Parathyroid adenoma (tissue), 2 donors: ENCODE measurements at regions not wholly inside any gene's neighbourhood (a gene's known extent, or its start where the extent isn't known, plus 50 kb on each side); places are given as distances from the start of the nearest gene placed in this dataset.
"Not testable (repeated sequence)": the region's sequence is repeated elsewhere in the genome, so short reads cannot be mapped to it uniquely, and the experiment has no call there.

Experiments used
- H2AFZ ChIP-seq: fragments of 300-600 bp; sonication (generic); one replicate; pipeline ENCODE4 v1.7.0; 2017; ENCODE audit warnings: antibody characterized with exemption, mild to moderate bottlenecking
- H3K27ac ChIP-seq: fragments of 300-600 bp; sonication (generic); one replicate; pipeline ENCODE4 v1.7.0; 2017
- H3K27me3 ChIP-seq: fragments of 300-600 bp; sonication (generic); one replicate; pipeline ENCODE4 v1.7.0; 2017; ENCODE audit warnings: low read length; ENCODE audit not compliant: control insufficient read depth, insufficient read depth
- H3K36me3 ChIP-seq: fragments of 300-600 bp; sonication (generic); one replicate; pipeline ENCODE4 v1.7.0; 2017; ENCODE audit warnings: low read length; ENCODE audit not compliant: control insufficient read depth, insufficient read depth
- H3K4me1 ChIP-seq: fragments of 300-600 bp; sonication (generic); one replicate; pipeline ENCODE4 v1.7.0; 2017; ENCODE audit warnings: control low read depth
- H3K4me2 ChIP-seq: fragments of 300-600 bp; sonication (generic); one replicate; pipeline ENCODE4 v1.7.0; 2017; ENCODE audit warnings: low read length
- H3K4me3 ChIP-seq: fragments of 300-600 bp; sonication (generic); one replicate; pipeline ENCODE4 v1.7.0; 2017; ENCODE audit warnings: low read depth, low read length
- H3K79me2 ChIP-seq: fragments of 300-600 bp; sonication (generic); one replicate; pipeline ENCODE4 v1.7.0; 2017; ENCODE audit warnings: control low read depth
- H3K9ac ChIP-seq: fragments of 300-600 bp; sonication (generic); one replicate; pipeline ENCODE4 v1.7.0; 2017; ENCODE audit warnings: mild to moderate bottlenecking
- H3K9me3 ChIP-seq: fragments of 300-600 bp; sonication (generic); one replicate; pipeline ENCODE4 v1.7.0; 2017; ENCODE audit warnings: low read length; ENCODE audit not compliant: control insufficient read depth
- TF ChIP-seq, protein P1 (sequence below): fragments of 300-600 bp; sonication (generic); IDR thresholded peaks from one replicate; pipeline ENCODE4 v1.7.0; 2017; ENCODE audit warnings: antibody characterized with exemption, mild to moderate bottlenecking
- donor health status: primary hyperparathyroidism.

DNA sequence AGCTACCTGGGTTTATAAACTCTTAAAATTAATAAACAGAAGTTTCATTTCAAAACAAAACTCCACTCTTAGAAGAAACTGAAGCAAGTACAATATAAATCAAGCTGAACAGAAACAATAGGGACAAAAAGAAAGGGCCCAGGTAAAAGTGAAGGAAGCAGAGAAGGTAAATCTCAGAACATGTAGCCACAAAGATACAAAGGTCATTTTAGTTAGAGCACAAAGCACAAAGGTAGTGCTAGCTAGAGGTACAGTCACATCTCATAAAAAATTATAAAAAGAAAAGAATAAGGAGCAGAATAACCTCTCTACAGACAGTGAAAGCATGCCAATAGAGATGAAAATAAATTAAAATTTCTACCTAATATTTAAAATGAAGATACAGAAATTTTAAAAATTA lies 90.4 kb upstream of the C5orf63 start:
- Histone ChIP-seq H2AFZ (no peak overlapping the region), H3K4me2 (no peak overlapping the region), H3K4me3 (no peak overlapping the region), H3K79me2 (no peaks in the 10 kb centered on the region), H3K27me3 (no peaks in the 10 kb centered on the region), H3K9me3 (no peaks in the 10 kb centered on the region), H3K36me3 (no peaks in the 10 kb centered on the region), H3K9ac (no peak overlapping the region), H3K4me1 (no peaks in the 10 kb centered on the region), H3K27ac (no peak overlapping the region)
- TF ChIP-seq, protein P1, sequence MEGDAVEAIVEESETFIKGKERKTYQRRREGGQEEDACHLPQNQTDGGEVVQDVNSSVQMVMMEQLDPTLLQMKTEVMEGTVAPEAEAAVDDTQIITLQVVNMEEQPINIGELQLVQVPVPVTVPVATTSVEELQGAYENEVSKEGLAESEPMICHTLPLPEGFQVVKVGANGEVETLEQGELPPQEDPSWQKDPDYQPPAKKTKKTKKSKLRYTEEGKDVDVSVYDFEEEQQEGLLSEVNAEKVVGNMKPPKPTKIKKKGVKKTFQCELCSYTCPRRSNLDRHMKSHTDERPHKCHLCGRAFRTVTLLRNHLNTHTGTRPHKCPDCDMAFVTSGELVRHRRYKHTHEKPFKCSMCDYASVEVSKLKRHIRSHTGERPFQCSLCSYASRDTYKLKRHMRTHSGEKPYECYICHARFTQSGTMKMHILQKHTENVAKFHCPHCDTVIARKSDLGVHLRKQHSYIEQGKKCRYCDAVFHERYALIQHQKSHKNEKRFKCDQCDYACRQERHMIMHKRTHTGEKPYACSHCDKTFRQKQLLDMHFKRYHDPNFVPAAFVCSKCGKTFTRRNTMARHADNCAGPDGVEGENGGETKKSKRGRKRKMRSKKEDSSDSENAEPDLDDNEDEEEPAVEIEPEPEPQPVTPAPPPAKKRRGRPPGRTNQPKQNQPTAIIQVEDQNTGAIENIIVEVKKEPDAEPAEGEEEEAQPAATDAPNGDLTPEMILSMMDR: no peak

DNA sequence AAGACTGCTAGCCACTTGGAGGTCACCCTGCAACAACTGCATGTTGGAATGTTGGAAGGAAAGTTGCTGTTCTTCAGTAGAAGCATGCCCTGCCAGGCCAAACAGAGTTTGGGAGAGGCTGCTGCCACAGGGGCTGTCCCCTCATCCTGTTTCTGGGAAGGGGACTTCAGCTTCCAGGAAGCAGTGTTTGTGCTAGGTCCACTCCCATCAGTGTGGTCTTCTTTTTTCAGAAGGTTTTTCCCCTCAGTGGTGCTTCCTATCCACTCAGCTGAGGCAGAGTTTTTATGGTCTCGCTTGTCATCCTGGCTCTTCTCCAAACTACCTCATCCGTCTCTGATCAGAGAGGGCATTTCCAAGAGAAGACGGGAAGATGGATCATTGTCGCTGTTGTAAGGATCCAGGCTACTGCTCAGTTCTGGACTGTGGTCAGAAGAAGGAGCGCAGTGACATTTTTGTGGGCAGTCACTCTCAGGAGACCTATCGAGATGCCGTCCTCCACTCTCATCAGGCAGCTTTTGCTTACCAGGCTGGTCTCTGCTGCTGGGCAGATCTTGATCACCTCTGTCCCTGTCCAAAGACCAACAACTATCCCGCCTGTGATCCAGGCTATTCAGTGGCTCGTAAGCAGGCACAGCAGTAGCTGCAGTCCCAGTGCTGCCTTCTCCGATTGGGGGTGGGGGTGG lies 97.8 kb upstream of the C5orf63 start:
- Histone ChIP-seq H3K9ac (no peak overlapping the region), H3K36me3 (no peaks in the 10 kb centered on the region), H3K4me3 (no peak overlapping the region), H3K4me1 (no peaks in the 10 kb centered on the region), H3K4me2 (no peak overlapping the region), H3K9me3 (no peaks in the 10 kb centered on the region), H3K27ac (no peak overlapping the region), H3K79me2 (no peaks in the 10 kb centered on the region), H3K27me3 (no peaks in the 10 kb centered on the region), H2AFZ (no peak overlapping the region)
- TF ChIP-seq, protein P1: no peak

DNA sequence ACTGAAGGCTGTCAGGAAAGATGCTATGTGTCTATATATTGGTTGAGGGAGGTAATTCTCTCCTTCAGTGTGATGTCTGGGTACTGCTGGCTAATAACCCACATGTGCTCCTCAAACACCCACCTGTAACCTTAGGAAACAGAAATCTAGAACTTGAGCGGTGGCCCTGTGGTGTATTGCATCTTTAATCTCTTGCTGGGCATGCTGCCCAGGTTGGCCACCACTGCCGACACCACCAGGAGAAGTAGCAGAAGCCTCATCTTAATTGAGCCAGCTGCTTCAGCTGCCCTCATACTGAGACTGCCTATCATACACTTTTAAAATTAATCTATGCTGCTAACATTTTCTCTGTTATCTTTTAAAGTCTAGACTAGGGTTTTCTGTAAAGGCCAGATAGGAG lies 103.5 kb upstream of the C5orf63 start:
- no peaks in the 10 kb centered on the region for H3K79me2 ChIP-seq
- H3K9me3 ChIP-seq: no peaks in the 10 kb centered on the region
- no peak overlapping the region for H2AFZ ChIP-seq
- TF ChIP-seq, protein P1: no peak
- no peaks in the 10 kb centered on the region for H3K36me3 ChIP-seq
- H3K4me3 ChIP-seq: no peak overlapping the region
- no peaks in the 10 kb centered on the region for H3K27me3 ChIP-seq
- H3K4me1 ChIP-seq: no peaks in the 10 kb centered on the region
- no peak overlapping the region for H3K4me2 ChIP-seq
- H3K9ac ChIP-seq: no peak overlapping the region
- H3K27ac ChIP-seq: no peak overlapping the region

DNA sequence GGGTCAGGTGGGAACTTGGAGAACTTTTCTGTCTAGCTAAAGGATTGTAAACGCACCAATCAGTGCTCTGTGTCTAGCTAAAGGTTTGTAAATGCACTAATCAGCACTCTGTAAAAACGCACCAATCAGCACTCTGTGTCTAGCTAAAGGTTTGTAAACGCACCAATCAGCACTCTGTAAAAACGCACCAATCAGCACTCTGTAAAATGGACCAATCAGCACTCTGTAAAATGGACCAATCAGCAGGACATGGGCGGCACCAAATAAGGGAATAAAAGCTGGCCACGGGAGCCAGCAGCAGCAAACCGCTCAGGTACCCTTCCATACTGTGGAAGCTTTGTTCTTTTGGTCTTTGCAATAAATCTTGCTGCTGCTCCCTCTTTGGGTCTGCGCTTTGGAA lies 108.0 kb upstream of the MEGF10 start:
- not testable (repeated sequence) for H3K9me3 ChIP-seq, H3K36me3 ChIP-seq, H3K27me3 ChIP-seq, H3K4me2 ChIP-seq, H3K9ac ChIP-seq, H3K4me3 ChIP-seq, H2AFZ ChIP-seq, H3K27ac ChIP-seq, H3K4me1 ChIP-seq, H3K79me2 ChIP-seq

DNA sequence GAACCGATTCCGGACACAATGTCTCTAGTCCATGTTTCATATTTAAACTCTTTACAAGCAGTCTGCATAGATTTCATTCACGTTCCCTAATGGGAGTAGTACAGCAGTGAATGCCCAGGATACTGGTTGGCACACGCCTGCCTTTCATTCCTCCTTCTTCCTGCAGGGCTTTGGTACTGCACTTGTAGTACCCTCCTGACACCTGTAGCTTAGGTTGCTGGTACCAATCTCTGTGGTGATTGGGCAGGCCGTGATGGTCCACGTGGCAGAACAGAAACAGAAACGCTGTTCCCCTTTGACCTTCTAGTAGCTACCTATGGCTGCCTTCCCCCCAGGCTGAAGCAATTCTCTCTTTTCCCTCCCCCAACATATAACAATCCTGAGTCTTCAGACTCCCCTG lies 107.3 kb upstream of the MEGF10 start:
- Histone ChIP-seq H3K9ac (no peak overlapping the region), H3K4me1 (no peaks in the 10 kb centered on the region), H2AFZ (no peak overlapping the region), H3K9me3 (no peaks in the 10 kb centered on the region), H3K4me2 (no peak overlapping the region), H3K36me3 (no peaks in the 10 kb centered on the region), H3K79me2 (no peaks in the 10 kb centered on the region), H3K4me3 (no peak overlapping the region), H3K27me3 (no peaks in the 10 kb centered on the region), H3K27ac (no peak overlapping the region)
- TF ChIP-seq, protein P1: no peak
